GM21526 (cell line): ENCODE measurements at regions not wholly inside any gene's neighbourhood (a gene's known extent, or its start where the extent isn't known, plus 50 kb on each side); places are given as distances from the start of the nearest gene placed in this dataset.
"Not testable (repeated sequence)": the region's sequence is repeated elsewhere in the genome, so short reads cannot be mapped to it uniquely, and the experiment has no call there.

Source experiments
- ATAC-seq: cut with Tn5 transposase; IDR thresholded peaks from one replicate; pipeline ENCODE4 v1.9.1; 2021; ENCODE audit warnings: moderate library complexity; ENCODE audit not compliant: unreplicated experiment, low FRiP score

- no peak for ATAC-seq
Measured at GRCh38 chr2:36238106-36238505, 117.5 kb upstream of the CRIM1 start.

DNA sequence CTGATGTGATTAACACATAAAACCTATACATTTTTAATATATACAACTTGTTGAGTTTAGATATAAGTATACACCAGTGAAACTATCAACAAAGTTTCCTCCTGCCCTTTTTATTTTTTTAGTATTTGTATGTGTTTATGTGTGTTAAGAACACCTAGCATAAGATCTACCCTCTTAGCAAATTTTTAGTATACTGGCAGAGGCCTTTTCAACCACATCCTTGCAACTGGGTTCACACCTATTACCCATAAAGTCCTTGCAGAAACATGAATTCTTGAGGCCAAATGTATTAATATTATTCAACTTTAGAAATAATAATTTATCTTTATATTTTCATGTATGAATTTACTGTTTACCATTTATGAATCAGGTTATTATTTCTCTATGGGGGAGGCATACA lies 119.7 kb upstream of the CRIM1 start:
- no peak for ATAC-seq

GRCh38 chr2:36235426-36235825 lies 120.2 kb upstream of the CRIM1 start:
- no peak for ATAC-seq

GRCh38 chr2:36223259-36223658 lies 132.3 kb upstream of the CRIM1 start:
- no peak for ATAC-seq

GRCh38 chr2:36222485-36222884 lies 133.1 kb upstream of the CRIM1 start:
- ATAC-seq: no peak

DNA sequence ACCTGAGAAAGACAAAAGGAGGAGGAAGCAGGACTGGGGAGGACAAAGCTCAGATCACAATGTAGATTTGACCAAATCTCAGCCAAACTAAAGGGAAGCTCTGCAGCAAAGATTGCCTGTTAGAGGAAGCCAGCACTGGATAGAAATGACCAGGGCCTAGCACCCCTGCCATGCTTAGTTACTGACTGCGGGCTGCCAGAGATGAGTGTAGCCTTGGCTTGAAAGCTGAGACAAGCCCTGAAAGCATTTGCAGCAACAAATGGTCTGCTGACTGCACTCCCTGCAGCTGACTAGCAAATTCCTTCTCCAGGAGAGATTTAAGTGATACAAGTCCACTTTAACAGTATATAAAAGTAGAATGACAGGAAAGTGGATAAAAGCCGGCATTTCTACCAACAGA lies 140.9 kb upstream of the CRIM1 start:
- no peak for ATAC-seq

DNA sequence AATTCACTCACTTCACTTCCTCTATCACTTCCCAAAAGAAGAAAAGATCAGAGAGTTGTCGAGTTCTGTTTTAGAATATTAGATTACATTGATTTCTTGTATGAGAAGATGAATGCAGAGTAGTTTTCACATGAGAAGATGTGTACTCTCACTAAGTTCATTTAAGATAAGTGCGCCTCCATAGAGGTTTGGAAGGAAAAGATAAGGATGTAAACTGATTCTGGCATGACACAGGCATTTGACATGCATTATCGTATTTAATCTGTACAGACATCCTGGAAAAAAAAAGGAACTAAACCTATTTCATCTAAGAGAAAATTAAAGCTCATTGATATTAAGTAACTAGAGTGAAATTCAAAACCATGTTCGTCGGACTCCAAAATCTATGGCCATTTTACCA lies 152.2 kb upstream of the CRIM1 start:
- no peak for ATAC-seq

GRCh38 chr2:36197181-36197971 lies 158.2 kb upstream of the CRIM1 start:
- no peak for ATAC-seq

GRCh38 chr2:36193680-36194079 lies 161.9 kb upstream of the CRIM1 start:
- ATAC-seq: no peak

DNA sequence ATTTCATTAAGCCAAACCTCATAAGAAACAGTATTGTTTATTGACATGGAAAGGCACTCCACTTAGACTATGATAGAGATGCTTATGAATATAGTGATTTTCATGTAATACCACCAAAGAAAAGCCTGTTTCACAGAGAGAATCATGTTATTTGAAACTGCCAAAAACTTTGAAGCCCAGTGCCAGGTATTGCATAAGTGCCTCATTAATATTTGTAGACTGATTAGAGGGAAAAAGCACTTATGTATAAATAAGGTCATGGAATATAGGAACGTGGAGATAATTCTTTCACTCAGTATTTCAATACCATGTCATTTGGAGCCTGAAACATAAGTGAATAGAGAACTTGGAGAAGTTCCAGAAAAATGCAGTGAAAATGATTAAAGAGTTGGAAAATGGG lies 162.6 kb upstream of the CRIM1 start:
- no peak for ATAC-seq

DNA sequence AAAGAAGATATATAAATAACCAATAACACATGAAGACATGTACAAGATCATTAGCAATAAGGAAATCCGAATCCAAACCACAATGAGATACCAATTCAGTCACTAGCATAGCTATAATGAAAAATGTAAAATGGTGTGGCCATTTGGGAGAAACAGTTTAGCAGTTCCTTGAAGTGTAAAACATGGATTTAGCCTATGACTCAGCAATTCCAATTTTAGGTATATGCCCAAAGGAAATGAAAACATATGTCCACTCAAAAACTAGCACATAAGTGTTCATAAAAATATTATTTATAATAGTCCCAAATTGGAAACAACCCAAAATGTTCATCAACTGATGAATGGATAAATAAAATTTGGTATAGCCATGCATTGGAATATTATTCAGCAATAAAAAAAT lies 165.5 kb upstream of the CRIM1 start:
- ATAC-seq: no peak

DNA sequence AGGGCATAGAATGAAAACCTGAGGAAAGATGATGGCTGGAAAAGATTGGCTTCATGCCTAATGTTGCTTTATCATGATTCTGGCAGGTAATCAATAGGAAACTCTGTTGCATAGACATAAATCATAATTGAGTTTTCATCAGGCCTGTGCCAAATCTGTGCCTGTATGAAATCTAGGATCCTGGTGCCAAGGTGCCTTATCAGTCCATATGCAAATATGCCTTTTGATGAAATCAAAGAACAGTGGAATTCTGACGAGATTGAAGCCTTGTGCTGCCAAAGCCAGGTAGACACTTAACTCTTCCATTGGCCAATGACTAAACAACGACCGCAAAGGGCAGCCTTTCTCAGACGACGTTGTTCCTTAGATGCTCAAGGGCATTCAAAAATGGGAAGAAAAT lies 170.0 kb upstream of the CRIM1 start:
- no peak for ATAC-seq

DNA sequence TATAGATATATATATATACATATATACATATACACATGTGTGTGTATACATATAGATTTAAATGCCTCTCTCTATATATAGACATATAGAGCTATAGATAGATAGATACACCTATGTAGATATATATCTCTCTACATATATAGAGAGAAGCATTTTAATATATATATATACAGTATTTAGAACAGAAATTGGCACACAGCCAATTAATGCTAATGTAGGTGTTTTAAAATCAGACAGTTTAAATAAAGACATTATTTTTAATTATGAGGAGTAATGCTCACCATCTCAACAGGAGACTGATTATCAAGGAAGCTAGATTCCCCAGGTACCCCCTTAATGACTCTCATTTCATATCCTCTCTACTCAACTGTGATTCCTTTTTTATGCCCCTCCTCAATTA lies 170.7 kb upstream of the CRIM1 start:
- no peak for ATAC-seq

DNA sequence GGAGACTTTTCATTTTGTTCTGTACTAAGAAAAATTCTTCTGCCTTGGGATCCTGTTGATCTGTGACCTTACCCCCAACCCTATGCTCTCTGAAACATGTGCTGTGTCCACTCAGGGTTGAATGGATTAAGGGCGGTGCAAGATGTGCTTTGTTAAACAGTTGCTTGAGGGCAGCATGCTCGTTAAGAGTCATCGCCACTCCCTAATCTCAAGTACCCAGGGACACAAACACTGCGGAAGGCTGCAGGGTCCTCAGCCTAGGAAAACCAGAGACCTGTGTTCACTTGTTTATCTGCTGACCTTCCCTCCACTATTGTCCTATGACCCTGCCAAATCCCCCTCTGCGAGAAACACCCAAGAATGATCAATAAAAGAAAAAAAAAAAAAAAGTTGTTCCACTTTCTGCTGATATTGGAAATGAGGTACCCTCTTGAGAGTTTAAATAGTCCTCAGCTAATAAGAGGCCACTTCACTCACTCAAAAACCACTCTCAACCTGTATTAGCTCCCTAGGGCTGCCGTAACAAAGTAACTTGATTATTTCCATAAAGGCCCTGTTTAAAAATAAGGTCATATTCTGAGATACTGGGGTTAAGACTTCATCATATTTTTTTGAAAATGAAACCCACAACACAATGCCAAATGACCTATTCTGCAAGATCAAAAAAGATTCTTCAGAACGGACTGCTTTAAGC lies 174.6 kb upstream of the CRIM1 start:
- ATAC-seq: not testable (repeated sequence)

DNA sequence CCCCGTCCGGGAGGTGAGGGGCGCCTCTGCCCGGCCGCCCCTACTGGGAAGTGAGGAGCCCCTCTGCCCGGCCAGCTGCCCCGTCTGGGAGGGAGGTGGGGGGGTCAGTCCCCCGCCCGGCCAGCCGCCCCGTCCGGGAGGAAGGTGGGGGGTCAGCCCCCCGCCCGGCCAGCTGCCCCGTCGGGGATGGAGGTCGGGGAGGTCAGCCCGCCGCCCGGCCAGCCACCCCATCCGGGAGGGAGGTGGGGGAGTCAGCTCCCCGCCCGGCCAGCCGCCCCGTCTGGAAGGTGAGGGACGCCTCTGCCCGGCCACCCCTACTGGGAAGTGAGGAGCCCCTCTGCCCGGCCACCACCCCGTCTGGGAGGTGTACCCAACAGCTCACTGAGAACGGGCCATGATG lies 175.3 kb upstream of the CRIM1 start:
- not testable (repeated sequence) for ATAC-seq

GRCh38 chr2:36179668-36180269 lies 175.8 kb upstream of the CRIM1 start:
- ATAC-seq: not testable (repeated sequence)

- ATAC-seq: no peak
Measured at GRCh38 chr2:36178384-36178783, 177.2 kb upstream of the CRIM1 start.

DNA sequence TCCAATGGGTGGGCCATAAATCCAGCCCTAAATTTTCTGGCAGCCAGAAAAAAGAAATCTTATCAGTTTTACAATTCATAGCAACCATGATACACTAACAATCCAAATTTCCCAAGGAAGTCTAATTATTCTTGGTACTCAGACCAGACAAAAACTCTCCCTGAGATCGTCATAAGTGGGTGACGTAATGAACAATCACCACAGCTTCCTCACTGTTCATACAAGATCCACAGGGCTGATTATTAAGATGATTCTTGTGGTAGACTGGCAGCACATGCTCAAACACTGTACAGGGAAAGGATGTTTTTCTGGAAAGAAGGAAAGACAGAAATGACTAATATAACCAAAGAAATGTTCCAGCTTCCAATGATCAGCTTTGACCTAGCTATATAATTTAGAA lies 178.3 kb upstream of the CRIM1 start:
- ATAC-seq: no peak

DNA sequence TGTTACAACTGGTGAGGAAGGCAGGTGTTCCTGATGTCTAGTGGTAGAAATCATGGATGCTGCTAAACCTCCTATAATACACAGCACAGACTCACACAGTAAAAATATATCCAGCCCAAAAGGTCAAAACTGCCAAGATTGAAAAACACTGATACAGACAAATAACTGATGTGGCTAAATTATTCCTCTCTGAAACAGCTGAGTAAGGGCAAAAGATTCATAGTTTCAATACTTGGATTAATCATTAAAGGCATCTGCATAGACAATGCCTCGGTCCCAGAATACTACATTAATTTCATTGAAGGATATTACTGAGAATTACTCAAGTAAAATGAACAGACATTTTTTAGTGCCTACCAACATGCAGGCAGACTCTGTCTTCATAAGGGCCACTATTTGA lies 180.7 kb upstream of the CRIM1 start:
- no peak for ATAC-seq

GRCh38 chr2:36173760-36174404 lies 181.7 kb upstream of the CRIM1 start:
- no peak for ATAC-seq

- no peak for ATAC-seq
Measured at GRCh38 chr2:36172824-36173223, 182.8 kb upstream of the CRIM1 start.
